ENCODE measurements at regions not wholly inside any gene's neighbourhood (a gene's known extent, or its start where the extent isn't known, plus 50 kb on each side); places are given as distances from the start of the nearest gene placed in this dataset.

DNA sequence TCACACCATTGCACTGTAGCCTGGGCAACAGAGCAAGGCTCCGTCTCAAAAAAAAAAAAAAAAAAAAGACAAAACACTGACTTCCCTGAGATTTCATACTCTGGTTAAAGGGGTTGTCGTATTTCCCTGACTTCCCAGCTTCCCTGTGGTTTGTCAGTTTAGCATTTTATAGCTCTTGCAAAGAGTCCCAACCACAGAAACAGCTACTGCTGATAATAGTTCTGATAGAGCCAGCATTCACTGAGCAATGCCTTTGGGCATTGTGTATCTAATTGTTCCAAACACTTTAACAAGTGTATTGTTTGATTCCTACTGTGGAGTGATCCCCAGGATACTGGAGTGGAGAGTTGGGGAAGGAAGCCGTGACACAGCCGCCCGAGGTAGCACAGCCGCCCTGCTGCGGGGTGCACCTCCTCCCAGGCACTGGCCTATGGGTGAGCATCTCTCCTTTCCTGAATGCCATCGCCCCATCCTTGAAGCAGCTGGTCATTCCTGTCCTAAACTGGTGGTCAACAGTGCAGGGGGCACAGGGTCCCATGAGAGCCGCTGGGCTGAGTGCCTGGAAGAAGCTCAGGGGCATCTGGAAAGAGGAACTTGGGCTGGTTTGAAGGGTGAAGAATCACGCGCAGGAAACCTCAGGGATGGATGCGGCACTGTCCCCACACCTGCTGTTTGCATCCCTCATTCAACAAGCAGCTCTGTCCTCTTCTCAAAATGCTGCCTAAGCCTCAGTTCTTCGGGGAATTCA lies 81.0 kb upstream of the TMEM18 start:
- TF ChIP-seq, protein P1, sequence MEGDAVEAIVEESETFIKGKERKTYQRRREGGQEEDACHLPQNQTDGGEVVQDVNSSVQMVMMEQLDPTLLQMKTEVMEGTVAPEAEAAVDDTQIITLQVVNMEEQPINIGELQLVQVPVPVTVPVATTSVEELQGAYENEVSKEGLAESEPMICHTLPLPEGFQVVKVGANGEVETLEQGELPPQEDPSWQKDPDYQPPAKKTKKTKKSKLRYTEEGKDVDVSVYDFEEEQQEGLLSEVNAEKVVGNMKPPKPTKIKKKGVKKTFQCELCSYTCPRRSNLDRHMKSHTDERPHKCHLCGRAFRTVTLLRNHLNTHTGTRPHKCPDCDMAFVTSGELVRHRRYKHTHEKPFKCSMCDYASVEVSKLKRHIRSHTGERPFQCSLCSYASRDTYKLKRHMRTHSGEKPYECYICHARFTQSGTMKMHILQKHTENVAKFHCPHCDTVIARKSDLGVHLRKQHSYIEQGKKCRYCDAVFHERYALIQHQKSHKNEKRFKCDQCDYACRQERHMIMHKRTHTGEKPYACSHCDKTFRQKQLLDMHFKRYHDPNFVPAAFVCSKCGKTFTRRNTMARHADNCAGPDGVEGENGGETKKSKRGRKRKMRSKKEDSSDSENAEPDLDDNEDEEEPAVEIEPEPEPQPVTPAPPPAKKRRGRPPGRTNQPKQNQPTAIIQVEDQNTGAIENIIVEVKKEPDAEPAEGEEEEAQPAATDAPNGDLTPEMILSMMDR (IDR thresholded peaks at IDR 0.05; ENCODE audit: insufficient read depth, low read depth, low read length, missing control alignments), result no peak
- no peak for DNase-seq (ENCODE audit: low read depth)
- no peak overlapping the region for H3K4me3 ChIP-seq (ENCODE audit: low read length)

GRCh38 chr2:753123-753522 lies 75.9 kb upstream of the TMEM18 start:
- DNase-seq (ENCODE audit: low read depth), result no peak
- TF ChIP-seq, protein P1 (IDR thresholded peaks at IDR 0.05; ENCODE audit: insufficient read depth, low read depth, low read length, missing control alignments), result no peak
- H3K4me3 ChIP-seq (ENCODE audit: low read length), result no peak overlapping the region

DNA sequence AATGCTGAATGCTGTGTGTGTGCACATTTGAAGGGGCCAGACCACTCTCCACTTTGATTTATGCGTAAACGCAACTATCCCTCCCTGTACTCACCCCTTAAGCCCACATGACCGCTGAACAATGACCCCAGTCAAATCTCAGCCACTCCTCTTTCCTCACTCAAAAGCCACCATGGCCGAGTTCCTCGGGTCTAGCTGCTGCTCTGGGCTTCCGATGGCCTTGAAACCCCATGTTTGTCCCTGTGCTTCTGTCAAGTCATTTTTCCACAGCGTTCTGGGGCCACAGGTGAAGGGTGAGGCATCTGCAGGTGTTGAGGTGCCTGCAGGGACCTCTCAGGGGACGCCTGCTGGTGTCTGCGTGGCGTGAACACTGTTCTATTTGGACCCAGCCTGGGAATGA lies 74.3 kb upstream of the TMEM18 start:
- DNase-seq (ENCODE audit: low read depth), result no peak
- H3K4me3 ChIP-seq (ENCODE audit: low read length), result no peak overlapping the region
- TF ChIP-seq, protein P1 (IDR thresholded peaks at IDR 0.05; ENCODE audit: insufficient read depth, low read depth, low read length, missing control alignments), result no peak

GRCh38 chr2:750628-751027 lies 73.4 kb upstream of the TMEM18 start:
- no peak for DNase-seq (ENCODE audit: low read depth)
- TF ChIP-seq, protein P1 (IDR thresholded peaks at IDR 0.05; ENCODE audit: insufficient read depth, low read depth, low read length, missing control alignments), result no peak
- no peak overlapping the region for H3K4me3 ChIP-seq (ENCODE audit: low read length)

- H3K4me3 ChIP-seq (ENCODE audit: low read length), result no peak overlapping the region
- TF ChIP-seq, protein P1 (IDR thresholded peaks at IDR 0.05; ENCODE audit: insufficient read depth, low read depth, low read length, missing control alignments), result no peak
- no peak for DNase-seq (ENCODE audit: low read depth)
These were observed 70.7 kb upstream of the TMEM18 start for GRCh38 chr2:747762-748351.

DNA sequence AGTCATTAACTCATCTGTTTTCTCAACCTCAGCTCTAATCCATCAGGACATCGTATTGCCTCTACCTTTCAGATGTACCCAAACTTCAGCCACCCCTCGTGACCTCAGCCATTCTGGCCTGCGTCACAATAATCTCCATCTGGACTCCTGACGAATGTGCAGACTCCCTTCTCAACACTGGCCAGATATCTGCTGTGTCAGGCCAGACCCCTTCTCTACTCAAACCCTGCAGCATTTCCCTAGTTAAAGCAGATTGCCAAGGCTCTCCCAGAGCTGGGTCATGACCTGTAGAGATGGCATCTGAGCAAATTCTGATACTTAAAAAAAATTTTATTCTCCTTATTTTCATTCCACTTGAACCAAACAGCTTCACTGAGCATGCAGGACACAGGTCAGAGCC lies 69.5 kb upstream of the TMEM18 start:
- no peak overlapping the region for H3K4me3 ChIP-seq (ENCODE audit: low read length)
- TF ChIP-seq, protein P1 (IDR thresholded peaks at IDR 0.05; ENCODE audit: insufficient read depth, low read depth, low read length, missing control alignments), result no peak
- no peak for DNase-seq (ENCODE audit: low read depth)

GRCh38 chr2:744088-744487 lies 66.9 kb upstream of the TMEM18 start:
- no peak for DNase-seq (ENCODE audit: low read depth)
- H3K4me3 ChIP-seq (ENCODE audit: low read length), result no peak overlapping the region
- TF ChIP-seq, protein P1 (IDR thresholded peaks at IDR 0.05; ENCODE audit: insufficient read depth, low read depth, low read length, missing control alignments), result no peak

Data from epithelial cell of esophagus (primary cell).